NCI-H2107 treated with DMSO at 0.1 percent for 48 hours (cell line): ENCODE measurements at regions not wholly inside any gene's neighbourhood (a gene's known extent, or its start where the extent isn't known, plus 50 kb on each side); places are given as distances from the start of the nearest gene placed in this dataset.

Experiments
- DNase-seq: peaks from one replicate; lab custom pipeline; 2025; ENCODE audit not compliant: unreplicated experiment; lab: John Stamatoyannopoulos, UW

DNA sequence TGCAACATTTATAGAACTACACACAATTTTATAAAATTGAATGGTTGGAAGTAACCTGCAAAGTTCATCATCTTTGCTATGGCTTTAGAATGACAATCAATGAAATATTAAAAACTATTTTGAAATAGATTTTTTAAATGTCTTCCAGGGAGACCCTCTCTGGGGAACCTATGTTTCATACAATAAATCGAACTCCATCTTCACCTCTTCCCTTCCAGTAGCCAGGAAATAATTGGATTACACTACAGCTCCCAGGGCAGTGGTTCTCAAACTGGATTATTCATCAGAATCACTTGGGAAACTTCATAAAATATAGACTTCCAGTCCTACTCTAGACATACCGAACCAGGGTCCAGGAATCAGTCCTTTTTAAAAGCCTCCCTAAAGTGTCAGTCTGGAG lies 328.4 kb downstream of the DUSP6 start:
- no peak for DNase-seq

DNA sequence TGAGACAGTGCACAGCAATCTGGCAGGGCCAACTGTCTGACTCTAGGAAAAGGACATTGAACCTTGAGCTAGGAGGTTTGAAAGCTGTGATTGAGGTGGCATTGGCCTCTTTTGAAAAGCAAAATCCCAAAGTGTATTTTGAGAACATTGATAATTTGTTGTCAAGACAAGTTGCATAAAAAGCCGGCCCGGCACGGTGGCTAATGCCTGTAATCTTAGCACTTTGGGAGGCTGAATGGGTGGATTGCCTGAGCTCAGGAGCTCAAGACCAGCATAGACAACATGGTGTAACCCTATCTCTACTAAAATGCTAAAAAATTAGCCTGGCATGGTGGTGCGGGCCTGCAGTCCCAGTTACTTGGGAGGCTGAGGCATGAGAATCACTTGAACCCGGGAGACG lies 331.6 kb downstream of the DUSP6 start:
- no peak for DNase-seq

DNA sequence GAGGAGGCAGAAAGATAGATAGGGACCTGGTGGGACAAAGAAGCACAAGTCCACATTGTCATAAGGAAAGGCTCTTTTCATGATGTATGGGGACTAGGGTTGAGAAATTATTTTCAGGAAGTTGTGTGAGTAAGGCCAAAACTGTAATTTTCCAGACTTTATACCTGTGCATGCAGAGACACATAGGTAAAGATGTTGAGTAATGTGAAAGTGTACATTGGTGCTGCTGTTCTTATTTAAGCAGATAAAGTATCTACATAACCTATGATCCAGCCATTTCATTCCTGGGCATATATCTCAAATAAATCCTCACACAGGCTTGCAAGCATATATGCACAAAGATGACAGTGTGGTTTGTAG lies 332.2 kb downstream of the DUSP6 start:
- DNase-seq: no peak

DNA sequence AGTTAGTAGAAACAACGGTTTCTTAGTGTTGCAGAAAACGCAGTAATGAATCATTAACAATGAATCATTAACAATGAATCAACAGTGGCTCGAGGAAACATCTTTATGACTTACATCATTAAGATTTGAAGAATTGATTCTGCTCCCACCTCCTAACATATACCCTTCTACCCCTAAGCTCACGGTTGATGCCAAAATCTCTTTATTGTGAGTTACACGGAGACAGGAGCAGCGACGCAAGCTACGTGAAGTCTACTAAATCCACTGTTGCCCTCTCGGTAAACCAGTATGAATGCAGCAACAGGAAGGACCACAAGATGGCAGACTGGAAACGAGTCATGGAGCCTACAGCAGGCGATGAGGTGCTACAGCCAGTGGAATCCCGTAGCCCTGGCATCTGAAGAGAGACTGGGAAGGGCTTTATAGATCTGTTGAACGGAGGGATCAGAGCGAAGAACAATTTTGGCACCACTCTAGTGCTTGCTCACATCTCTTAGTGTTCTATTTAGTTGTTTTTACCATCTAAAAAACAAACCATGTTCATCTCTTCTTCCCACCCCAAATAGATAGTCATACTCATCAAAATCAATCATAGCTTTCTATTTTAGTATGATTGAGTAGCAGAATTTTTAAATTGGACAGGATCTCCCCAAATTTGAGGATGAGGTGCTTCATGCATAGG lies 332.7 kb downstream of the DUSP6 start:
- peak; percentile 90 for DNase-seq

DNA sequence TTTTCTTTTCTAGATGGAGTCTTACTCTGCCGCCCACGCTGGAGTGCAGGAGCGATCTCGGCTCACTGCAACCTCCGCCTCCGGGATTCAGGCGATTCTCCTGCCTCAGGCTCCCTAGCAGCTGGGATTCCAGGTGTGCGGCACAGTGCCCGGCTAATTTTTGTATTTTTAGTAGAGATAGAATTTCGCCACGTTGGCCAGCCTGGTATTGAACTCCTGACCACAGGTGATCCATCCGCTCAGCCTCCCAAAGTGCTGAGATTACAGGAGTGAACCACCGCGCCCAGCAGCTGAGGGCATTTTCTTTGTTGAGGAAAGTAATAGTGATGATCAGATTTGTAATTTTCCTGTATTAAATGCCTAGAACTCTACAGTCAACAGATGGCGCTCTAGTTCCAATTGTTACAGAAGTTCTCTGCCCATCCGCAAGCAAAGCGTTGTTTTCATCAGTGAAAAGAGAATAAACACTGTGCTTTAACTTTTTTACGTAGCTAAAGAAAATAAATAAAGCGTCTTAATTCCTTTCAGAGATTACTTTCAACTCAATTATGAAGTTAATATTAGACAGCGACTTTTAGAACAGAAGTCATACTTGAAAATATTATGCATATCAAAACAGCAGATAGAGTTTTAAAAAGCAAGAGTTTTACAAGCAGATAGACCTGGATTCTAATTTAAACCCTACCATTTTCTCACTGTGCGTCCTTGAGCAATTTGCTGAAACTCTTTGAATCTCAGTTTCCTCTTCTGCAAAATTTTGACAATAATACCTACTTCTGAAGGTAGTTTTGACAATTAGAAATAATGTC lies 335.1 kb downstream of the DUSP6 start:
- DNase-seq: peak; percentile 88

DNA sequence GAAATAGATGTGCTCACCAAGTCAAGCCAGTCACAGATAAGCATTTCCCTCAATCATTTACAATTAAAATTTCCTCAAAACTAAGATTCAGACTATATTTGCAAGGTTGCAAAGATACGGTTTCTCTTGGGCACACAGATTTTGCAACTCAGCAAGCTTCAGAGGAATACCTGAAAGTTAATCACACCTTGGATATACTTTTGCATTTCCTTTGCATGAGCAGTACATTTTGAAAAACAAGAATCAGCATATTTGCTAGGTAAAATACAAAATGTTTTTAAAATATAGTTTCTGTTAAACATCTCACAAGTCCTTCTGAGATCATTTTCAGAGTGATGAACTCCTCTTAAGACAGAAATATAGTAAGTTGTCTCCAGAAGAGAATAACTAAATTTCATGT lies 336.9 kb downstream of the DUSP6 start:
- DNase-seq: no peak

DNA sequence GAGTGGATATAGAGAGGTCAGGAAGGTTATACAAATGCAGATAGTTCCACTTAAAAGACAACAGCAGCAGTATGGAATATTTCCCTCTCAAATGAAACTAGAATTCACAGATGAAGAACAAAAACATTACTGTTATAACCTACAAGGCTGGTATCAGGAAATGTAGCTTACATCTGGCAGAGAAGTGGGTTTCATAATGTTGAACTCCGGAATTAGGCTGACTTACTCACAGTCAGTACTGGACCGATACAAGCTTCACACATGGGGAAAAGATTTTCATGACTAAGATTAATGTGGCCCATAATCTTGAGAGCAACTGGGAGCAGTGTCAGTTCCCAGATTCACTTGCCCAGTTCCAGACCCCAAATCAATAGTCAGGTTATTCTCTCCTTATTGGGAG lies 353.9 kb downstream of the DUSP6 start:
- no peak for DNase-seq

DNA sequence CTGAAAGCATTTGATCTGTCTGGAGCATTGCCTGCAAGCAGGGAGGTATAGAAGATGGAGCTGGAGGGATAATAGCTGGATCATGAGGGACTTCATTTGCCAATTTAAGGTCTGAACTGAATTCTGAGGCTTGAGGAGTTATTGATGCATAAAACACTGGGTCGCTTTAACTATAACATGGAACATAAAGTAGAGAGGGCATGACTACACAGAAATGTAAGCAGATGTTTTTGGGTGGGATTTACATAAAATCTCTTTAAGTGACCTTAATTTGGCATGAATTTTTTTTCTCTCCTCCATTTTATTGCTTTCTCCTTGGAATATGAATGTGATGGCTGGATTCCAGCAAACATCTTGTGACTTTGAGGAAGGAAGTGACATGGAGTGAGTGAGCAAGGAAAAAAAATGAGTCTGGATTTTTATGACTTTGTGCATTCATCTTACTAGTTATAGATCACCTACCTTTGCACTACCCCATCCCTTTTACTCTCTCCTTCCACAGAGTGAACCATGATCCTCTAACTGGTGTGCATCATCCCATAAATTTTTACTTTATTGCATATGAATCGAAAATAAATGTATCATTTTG lies 356.0 kb downstream of the DUSP6 start:
- no peak for DNase-seq

DNA sequence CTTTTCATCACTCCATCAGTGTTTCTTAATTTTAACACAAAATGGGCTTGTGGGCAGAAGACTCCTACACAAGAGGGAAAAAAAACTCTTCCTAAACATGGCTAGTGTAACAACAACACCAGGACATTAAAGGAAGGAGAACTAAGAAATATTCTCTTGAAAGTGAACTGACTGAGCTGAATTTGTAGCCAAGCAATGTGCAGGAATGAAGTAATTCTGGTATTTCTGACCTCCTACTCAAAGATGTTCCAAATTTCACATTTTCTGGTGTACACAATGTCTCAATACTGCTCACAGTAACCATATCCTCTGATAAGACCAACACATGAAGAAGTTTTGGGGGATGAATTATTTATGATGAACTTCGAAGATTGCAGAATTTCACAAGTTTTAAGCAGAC lies 357.3 kb downstream of the DUSP6 start:
- no peak for DNase-seq

DNA sequence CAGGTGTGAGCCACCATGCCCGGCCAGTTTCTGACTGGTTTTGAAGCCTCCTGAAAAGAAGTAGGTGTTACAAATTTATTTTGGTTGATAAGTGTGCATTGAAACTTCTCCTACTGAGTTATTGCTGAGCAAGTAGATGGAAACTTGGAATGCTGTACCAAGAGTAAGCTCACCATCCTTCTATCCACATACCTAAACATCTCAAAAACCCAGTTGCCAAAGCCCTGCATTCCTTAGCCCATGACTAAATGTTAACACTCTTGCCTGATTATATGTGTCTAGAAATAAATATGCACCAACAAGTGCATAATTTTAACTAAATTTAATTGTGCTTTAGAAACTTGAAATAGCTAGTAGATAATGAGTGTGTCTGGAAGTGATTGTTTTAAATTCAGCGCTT lies 357.8 kb downstream of the DUSP6 start:
- DNase-seq: no peak

DNA sequence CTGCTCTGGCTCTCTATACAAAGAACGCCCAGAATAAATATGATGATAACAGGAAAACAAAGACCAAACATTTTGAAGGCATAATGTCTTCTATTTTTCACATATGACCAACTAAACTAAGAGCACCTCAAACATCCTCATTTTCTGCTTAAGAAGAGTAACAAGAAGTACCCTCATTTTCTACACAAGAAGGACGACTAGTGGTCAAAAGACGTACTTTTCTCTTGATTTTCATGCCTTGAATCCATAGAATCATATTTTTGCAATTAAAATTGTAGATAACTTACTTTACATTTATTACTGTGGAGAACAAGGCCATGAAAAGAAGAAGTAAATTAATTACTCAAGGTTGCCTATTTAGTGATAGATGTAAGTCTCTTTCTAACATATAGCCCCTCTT lies 358.6 kb downstream of the DUSP6 start:
- DNase-seq: peak; percentile 76

DNA sequence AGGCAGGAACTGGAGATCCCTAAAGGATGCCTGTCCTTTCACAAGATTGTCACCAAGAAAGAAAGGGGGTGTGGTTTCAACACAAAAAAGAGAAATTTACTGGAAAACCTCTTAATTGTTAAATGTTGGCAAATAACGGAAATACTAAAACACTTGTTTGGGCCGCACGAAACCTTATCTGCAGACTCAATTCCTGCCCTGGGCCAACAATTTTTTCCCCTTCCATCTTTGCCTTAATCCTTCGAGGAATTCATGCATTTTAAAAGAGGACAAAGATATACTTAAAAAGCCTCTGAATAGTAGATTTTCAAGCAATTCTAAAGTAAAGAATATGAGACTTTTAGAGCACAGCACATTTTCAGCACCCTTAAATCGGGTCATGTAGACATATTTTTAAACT lies 366.2 kb downstream of the DUSP6 start:
- no peak for DNase-seq

DNA sequence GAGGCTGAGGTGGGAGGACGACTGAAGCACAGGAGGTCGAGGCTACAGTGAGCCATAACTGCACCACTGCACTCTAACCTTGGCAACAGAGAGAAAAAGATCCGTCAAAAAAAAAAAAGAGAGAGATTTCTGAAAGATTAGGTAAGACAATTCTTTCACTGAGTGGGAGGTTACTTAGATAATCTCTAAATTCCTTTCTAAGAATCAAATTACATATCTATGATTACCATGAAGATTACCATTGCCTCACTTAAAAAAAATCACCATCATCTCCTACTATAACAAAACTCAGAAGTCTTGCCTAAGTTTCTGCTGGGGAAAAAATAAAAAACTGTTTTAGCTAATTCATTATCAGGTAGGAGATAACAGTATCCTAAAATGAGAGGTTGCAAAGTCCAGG lies 366.7 kb downstream of the DUSP6 start:
- DNase-seq: no peak

DNA sequence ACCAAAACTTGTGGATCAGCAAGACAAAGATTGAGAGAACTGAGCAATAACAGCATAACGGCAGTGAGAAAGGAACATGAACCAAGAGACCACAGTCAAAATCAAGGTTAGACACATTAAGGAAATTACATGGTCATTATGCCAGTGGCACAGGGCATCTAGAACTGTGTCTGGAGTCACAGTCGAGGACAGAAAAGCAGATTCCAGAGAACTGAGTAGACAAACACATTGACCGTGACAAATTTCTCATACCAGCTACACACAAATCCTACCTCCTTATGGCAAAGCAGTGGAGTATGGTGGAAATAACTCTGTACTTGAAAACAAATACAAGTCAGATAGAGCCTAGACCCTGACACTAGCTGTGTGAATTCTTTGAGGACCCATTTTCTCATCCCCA lies 367.3 kb downstream of the DUSP6 start:
- no peak for DNase-seq

DNA sequence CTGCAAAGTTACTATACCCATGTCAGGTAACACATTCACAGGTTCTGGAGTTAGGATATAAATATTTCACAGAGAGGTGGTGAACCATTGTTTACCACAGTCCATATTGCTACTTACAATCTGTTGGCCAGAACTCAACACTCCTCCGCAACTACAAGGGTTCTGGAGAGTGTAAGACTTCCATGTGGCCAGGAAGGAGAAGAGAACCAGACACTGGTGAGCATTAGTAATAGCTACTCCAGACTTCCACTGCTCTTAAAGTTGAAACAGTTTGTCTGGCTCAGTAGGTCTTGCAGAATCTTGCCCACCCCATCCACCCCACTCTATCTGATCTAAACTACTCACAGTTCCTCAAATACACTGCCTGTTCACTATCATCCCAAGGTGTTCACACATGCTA lies 369.6 kb downstream of the DUSP6 start:
- DNase-seq: no peak

DNA sequence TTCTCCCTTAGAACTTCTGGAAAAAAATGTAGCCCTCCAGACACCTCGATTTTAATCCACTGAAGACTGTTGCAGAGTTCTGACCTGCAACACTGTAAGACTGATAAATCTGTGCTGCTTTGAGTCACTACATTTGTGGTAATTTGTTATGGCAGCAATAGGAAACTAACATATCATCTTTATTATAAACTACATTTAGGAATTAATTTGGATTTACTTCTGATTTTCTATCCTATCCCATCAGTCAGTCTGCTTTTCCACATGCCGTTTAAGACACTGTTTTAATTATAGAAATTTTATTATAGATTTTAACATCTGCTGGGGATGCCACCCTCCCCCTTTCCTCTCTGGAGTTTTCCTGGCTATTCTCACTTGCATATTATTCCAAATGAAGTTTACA lies 375.2 kb downstream of the DUSP6 start:
- no peak for DNase-seq

DNA sequence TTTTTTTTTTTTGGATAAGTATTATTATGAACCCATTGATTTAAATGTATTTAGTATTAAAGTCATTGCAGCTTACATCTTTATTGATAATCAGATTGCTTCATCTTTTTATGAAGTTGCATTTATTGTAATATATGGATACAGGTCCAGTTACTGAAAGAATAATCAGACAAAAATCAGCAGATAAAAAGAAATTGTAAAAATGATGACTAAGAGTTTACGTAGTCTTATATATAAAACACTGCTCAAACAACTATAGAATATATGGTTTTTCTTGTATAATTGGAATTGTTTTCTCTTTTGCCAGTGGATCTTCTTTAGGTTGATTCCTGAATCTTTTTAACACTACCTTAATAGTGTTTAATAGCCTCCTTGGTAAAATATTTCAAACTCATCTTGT lies 378.3 kb downstream of the DUSP6 start:
- DNase-seq: no peak

DNA sequence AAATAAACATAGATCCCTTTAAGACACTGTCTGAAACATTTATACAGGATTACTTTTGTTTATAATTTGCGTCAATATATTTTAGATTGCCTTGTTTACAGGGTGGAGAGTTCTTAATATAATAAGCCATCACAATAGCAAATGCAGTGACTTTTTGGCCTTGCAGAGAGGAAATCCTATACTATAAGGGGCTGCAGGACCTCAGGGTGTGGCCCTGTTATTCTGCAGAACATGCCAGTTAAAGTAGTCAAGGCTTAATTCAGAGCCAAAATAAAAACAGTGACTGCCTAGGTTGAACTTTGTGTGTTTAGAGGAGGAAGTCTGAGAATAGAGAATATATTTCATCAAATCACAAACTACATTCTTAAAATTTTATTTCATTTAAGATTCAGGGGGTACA lies 381.6 kb downstream of the DUSP6 start:
- DNase-seq: no peak

DNA sequence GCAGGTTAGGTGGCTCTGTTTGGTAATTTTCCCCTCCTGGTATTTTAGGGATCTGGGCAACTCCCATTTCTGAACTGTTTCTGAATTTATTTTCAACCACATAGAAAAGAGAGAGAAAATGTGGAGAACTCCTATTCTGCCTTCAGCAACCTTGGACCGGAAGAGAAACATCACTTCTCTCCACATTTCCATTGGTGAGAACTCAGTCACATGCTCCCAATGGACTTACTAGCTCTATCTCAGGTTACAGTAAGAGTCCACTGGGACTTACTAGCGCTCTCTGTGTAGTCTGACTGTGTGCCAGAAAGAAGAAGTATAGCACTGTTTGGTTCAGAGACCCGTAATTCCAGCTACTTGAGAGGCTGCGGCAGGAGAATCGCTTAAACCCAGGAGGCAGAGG lies 383.2 kb downstream of the DUSP6 start:
- no peak for DNase-seq

DNA sequence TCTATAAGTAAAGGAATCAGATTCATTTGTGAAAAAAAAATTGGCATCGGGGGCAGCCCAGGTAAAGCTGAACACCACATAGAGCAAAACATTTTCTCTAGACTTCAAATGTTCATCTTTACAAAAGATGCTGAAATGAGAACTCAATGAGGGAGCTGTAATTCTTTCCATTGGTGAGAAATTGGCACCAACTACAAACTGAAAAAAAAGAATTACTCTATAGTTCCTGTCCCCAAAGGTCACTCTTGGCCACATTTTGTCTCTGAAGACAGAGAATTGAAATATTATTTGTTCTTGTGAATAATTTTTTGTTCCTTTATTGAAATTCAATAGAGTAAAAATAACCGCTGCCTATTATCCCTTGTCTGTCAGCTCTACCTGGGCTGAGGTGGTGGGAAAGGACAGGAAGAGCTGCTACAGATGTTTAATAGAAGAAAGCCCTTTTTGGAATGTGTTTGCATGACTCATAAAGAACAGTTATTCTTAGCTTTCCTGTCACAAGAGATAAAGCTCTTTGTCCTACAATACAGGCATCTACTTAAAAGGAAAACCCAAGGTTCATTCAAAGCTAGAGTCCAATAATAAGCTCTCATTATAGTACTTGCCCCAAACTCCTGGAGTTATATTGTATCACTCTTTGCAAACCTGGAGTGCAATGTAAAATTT lies 380.1 kb upstream of the KITLG start:
- DNase-seq: peak; percentile 34

DNA sequence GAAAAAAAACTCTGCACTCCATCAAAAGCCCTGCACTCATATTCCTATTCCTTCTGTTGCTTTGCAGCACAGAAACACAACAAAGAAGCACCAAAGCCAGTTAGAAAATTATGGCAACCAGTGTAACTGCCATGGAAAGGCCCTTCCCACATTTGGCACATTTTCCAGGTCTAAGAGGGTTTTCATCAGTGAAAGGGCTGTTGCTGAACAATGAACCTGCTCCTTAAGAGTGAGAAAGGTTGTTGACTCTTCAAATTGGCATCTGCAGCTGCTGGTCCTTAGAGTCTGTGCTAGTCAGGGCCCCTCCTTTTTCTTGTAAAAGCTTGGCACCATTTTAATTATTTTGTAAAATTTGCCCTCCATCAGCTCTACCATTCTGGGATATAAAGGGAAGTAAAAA lies 378.7 kb upstream of the KITLG start:
- DNase-seq: peak; percentile 97

DNA sequence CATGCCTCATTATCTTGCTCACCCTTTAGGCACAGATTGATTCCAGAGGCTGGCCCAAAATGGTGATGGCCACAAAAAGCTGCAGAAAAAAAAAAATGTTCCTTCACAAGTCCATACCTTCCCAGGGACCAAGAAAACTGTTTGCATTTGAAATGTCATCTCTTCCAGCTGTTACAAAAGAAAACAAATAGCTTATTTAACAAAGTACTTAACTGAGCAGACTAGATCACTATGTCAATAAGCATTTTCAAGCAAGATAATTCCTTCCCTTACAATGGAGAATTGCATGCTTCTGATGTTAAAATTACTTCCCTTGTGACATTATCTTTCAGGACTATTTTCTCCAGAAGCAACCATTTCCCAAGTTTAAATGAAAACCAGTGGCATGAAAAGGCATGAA lies 377.9 kb upstream of the KITLG start:
- peak; percentile 65 for DNase-seq
